HEK293 (cell line): ENCODE measurements at regions not wholly inside any gene's neighbourhood (a gene's known extent, or its start where the extent isn't known, plus 50 kb on each side); places are given as distances from the start of the nearest gene placed in this dataset.
A peak's percentile ranks its signal among the peaks of the same experiment; 100 is the strongest.

Source experiments
- CTCF ChIA-PET: fragments of 350-600 bp; formaldehyde crosslinking; extraction: SDS; loops from one replicate; lab custom pipeline; 2021; ENCODE audit warnings: antibody characterized with exemption; lab: Yijun Ruan, JAX
- POLR2A ChIA-PET: fragments of 300-600 bp; formaldehyde crosslinking; extraction: SDS; loops from one replicate; lab custom pipeline; 2020; ENCODE audit warnings: antibody characterized with exemption, inconsistent platforms; lab: Yijun Ruan, JAX
- H3K27ac ChIP-seq: fragments of 200-500 bp; sonication (Bioruptor generic); 2 replicates; pipeline ENCODE4 v1.5.1; 2014; ENCODE audit warnings: low read depth, low read length, control low read depth, inconsistent platforms; ENCODE audit errors: extremely low read depth
- H3K36me3 ChIP-seq, 2 experiments: fragments of 200-500 bp in 1 of 2; sonication (Bioruptor generic) in 1 of 2; 1 replicate in 1 of 2; 2 replicates in 1 of 2; pipeline ENCODE4 v1.5.1; 2014 to 2017; ENCODE audit warnings: inconsistent platforms in 2 of 2, low read length in 2 of 2; ENCODE audit not compliant: control insufficient read depth in 2 of 2, insufficient read depth in 1 of 2
- H3K4me1 ChIP-seq: fragments of 200-500 bp; sonication (Bioruptor generic); 2 replicates; pipeline ENCODE4 v1.5.1; 2014; ENCODE audit warnings: mild to moderate bottlenecking, low read length, inconsistent platforms; ENCODE audit not compliant: control insufficient read depth, insufficient read depth
- H3K4me3 ChIP-seq: 2 replicates; pipeline ENCODE4 v1.5.1; 2011; ENCODE audit warnings: low read depth, mild to moderate bottlenecking, control low read depth, low read length, moderate library complexity
- H3K9me3 ChIP-seq: fragments of 200-500 bp; sonication (Bioruptor generic); 2 replicates; pipeline ENCODE4 v1.5.1; 2014; ENCODE audit warnings: low read depth, low read length, inconsistent platforms; ENCODE audit not compliant: control insufficient read depth, insufficient read depth
- ATF2 ChIP-seq: fragments of 450-650 bp; formaldehyde crosslinking; IDR thresholded peaks from 2 replicates; pipeline ENCODE4 v1.5.1; 2016; ENCODE audit warnings: missing biosample characterization, missing genetic modification characterization, low read depth
- KLF10 ChIP-seq: fragments of 450-650 bp; IDR thresholded peaks from 2 replicates; pipeline ENCODE4 v1.5.1; 2018; ENCODE audit warnings: missing biosample characterization, mild to moderate bottlenecking, missing genetic modification characterization
- KLF16 ChIP-seq: fragments of 450-650 bp; formaldehyde crosslinking; IDR thresholded peaks from 2 replicates; pipeline ENCODE4 v1.5.1; 2017; ENCODE audit warnings: missing biosample characterization, missing genetic modification characterization
- PBX3 ChIP-seq: sonication (generic); formaldehyde crosslinking; IDR thresholded peaks from 2 replicates; pipeline ENCODE4 v1.8.1; 2022; ENCODE audit warnings: mild to moderate bottlenecking, moderate library complexity, missing genetic modification reagents
- REST ChIP-seq: fragments of 450-650 bp; formaldehyde crosslinking; IDR thresholded peaks from 2 replicates; pipeline ENCODE4 v1.5.1; 2016; ENCODE audit warnings: missing biosample characterization, missing genetic modification characterization
- ZFP37 ChIP-seq: fragments of 450-650 bp; formaldehyde crosslinking; IDR thresholded peaks from 2 replicates; pipeline ENCODE4 v1.5.1; 2016; ENCODE audit warnings: missing biosample characterization, missing genetic modification characterization
- ZNF10 ChIP-seq: fragments of 450-650 bp; formaldehyde crosslinking; IDR thresholded peaks from 2 replicates; pipeline ENCODE4 v1.5.1; 2017; ENCODE audit warnings: missing biosample characterization, missing genetic modification characterization
- ZNF211 ChIP-seq: fragments of 450-650 bp; formaldehyde crosslinking; IDR thresholded peaks from 2 replicates; pipeline ENCODE4 v1.5.1; 2016; ENCODE audit warnings: low read depth, missing biosample characterization, missing genetic modification characterization
- ZNF292 ChIP-seq: fragments of 450-650 bp; formaldehyde crosslinking; IDR thresholded peaks from 2 replicates; pipeline ENCODE4 v1.5.1; 2016; ENCODE audit warnings: low read depth, missing biosample characterization, missing genetic modification characterization, borderline replicate concordance
- ZNF311 ChIP-seq: fragments of 450-650 bp; formaldehyde crosslinking; IDR thresholded peaks from 2 replicates; pipeline ENCODE4 v1.5.1; 2017; ENCODE audit warnings: missing biosample characterization, missing genetic modification characterization, borderline replicate concordance
- ZNF37A ChIP-seq: fragments of 450-650 bp; IDR thresholded peaks from 2 replicates; pipeline ENCODE4 v1.5.1; 2018; ENCODE audit warnings: missing biosample characterization, missing genetic modification characterization
- ZNF48 ChIP-seq: fragments of 450-650 bp; formaldehyde crosslinking; IDR thresholded peaks from 2 replicates; pipeline ENCODE4 v1.5.1; 2016; ENCODE audit warnings: missing biosample characterization, missing genetic modification characterization
- ZNF549 ChIP-seq: fragments of 450-650 bp; IDR thresholded peaks from 2 replicates; pipeline ENCODE4 v1.5.1; 2018; ENCODE audit warnings: missing biosample characterization, missing genetic modification characterization, mild to moderate bottlenecking, inconsistent platforms, moderate library complexity
- ZNF555 ChIP-seq: fragments of 450-650 bp; formaldehyde crosslinking; conservative IDR thresholded peaks from 2 replicates; pipeline ENCODE4 v1.5.1; 2017; ENCODE audit warnings: missing biosample characterization, mild to moderate bottlenecking, missing genetic modification characterization, inconsistent platforms
- ZNF621 ChIP-seq: fragments of 450-650 bp; formaldehyde crosslinking; IDR thresholded peaks from 2 replicates; pipeline ENCODE4 v1.5.1; 2017; ENCODE audit warnings: missing biosample characterization, missing genetic modification characterization
- ZNF654 ChIP-seq: fragments of 450-650 bp; formaldehyde crosslinking; IDR thresholded peaks from 2 replicates; pipeline ENCODE4 v1.5.1; 2016; ENCODE audit warnings: low read depth, missing biosample characterization, missing genetic modification characterization
- ZNF670 ChIP-seq: fragments of 450-650 bp; formaldehyde crosslinking; IDR thresholded peaks from 2 replicates; pipeline ENCODE4 v1.5.1; 2016; ENCODE audit warnings: missing biosample characterization, missing genetic modification characterization, low read depth
- ZNF777 ChIP-seq: fragments of 450-650 bp; formaldehyde crosslinking; IDR thresholded peaks from 2 replicates; pipeline ENCODE4 v1.5.1; 2017; ENCODE audit warnings: missing biosample characterization, missing genetic modification characterization, borderline replicate concordance
- ZSCAN23 ChIP-seq: fragments of 450-650 bp; formaldehyde crosslinking; IDR thresholded peaks from 2 replicates; pipeline ENCODE4 v1.5.1; 2016; ENCODE audit warnings: missing biosample characterization, missing genetic modification characterization

- Histone ChIP-seq H3K4me3 (no peak overlapping the region), H3K27ac (no peak overlapping the region), H3K4me1 (no peaks in the 10 kb centered on the region), H3K9me3 (no peaks in the 10 kb centered on the region), H3K36me3 (no peaks in the 10 kb centered on the region)
- POLR2A ChIA-PET: no interaction called here
- CTCF ChIA-PET: interaction anchor here (0.5 kb wide), 1 partner anchor 671 kb away, joined by 3 read pairs; no protein-coding TSS in a partner anchor
- TF ChIP-seq ZSCAN23 (no peak), ZNF555 (no peak), ZNF48 (tag by site-specific recombination) (no peak), ZNF37A (tag by site-specific recombination) (no peak), ZNF777 (no peak), ZNF549 (tag by site-specific recombination) (no peak), KLF10 (tag by site-specific recombination) (no peak), ZNF311 (tag by site-specific recombination) (no peak), ZNF211 (no peak), REST (tag by site-specific recombination) (no peak), ATF2 (tag by site-specific recombination) (no peak), ZFP37 (tag by site-specific recombination) (no peak), PBX3 (CRISPR knock-in tag) (no peak), ZNF621 (tag by site-specific recombination) (no peak), ZNF670 (tag by site-specific recombination) (no peak), KLF16 (no peak)
Observed at GRCh38 chrX:146189371-146189770, 371.7 kb downstream of the SLITRK2 start.

- POLR2A ChIA-PET: no interaction called here
- Histone ChIP-seq H3K4me3 (no peak overlapping the region), H3K27ac (no peak overlapping the region), H3K9me3 (no peaks in the 10 kb centered on the region), H3K4me1 (no peaks in the 10 kb centered on the region), H3K36me3 (no peaks in the 10 kb centered on the region)
- CTCF ChIA-PET: no interaction called here
- TF ChIP-seq ZNF10 (no peak), ZNF292 (tag by site-specific recombination) (no peak)
Observed at GRCh38 chrX:146208821-146209220, 391.2 kb downstream of the SLITRK2 start.

GRCh38 chrX:146224442-146224841 lies 406.8 kb downstream of the SLITRK2 start:
- TF ChIP-seq PBX3 (CRISPR knock-in tag): no peak
- peak; percentile 44 for TF ChIP-seq ZNF654 (tag by site-specific recombination)
- CTCF ChIA-PET: interaction anchor here (0.7 to 1.3 kb wide), 4 partner anchors 18 to 67 kb away, joined by 3 to 4 read pairs (median 4); no protein-coding TSS in a partner anchor
- Histone ChIP-seq H3K27ac (no peak overlapping the region), H3K4me3 (no peak overlapping the region), H3K36me3 (no peaks in the 10 kb centered on the region), H3K9me3 (no peaks in the 10 kb centered on the region), H3K4me1 (no peaks in the 10 kb centered on the region)
- POLR2A ChIA-PET: no interaction called here
